ENCODE measurements at regions not wholly inside any gene's neighbourhood (a gene's known extent, or its start where the extent isn't known, plus 50 kb on each side); places are given as distances from the start of the nearest gene placed in this dataset.

DNA sequence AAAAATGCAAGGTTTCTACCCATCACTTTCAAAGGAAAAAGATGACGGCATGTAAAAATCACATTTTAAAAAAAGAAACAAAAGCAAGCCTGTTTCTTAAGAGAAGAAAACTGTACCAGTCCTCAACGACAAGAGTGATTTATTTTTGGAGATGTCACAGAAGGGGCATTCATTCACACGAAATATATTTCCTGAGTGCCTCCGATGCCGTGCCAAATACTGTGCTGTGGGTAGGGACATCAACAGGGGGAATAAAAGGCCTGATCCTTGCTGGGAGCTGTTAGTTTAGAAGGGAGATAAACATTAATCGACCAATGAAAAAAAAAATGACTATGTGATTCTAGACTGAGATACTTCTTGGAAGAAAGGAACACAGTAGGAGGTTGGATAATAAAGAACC, 297.5 kb upstream of the SOX5 start:
- Histone ChIP-seq H3K36me3 (ENCODE audit: insufficient read depth, low read length) (no peaks in the 10 kb centered on the region), H3K27ac (ENCODE audit: low read depth, low read length) (no peak overlapping the region), H3K9me3 (ENCODE audit: low read length) (no peaks in the 10 kb centered on the region), H3K9ac (ENCODE audit: low read length) (no peak overlapping the region), H3K4me3 (ENCODE audit: low read depth in 1 of 2, low read length in 2 of 2) (no peak overlapping the region), H3K27me3 (ENCODE audit: control insufficient read depth in 1 of 2, insufficient read depth in 2 of 2, low read length in 2 of 2) (no peaks in the 10 kb centered on the region), H3K4me1 (ENCODE audit: insufficient read depth, low read length) (no peaks in the 10 kb centered on the region)

- no peaks in the 10 kb centered on the region for H3K4me1 ChIP-seq (ENCODE audit: insufficient read depth, low read length)
- H3K9me3 ChIP-seq (ENCODE audit: low read length) = no peaks in the 10 kb centered on the region
- no peaks in the 10 kb centered on the region for H3K27me3 ChIP-seq (ENCODE audit: control insufficient read depth in 1 of 2, insufficient read depth in 2 of 2, low read length in 2 of 2)
- H3K4me3 ChIP-seq (ENCODE audit: low read depth in 1 of 2, low read length in 2 of 2) = no peak overlapping the region
- no peak overlapping the region for H3K27ac ChIP-seq (ENCODE audit: low read depth, low read length)
- no peak overlapping the region for H3K9ac ChIP-seq (ENCODE audit: low read length)
- H3K36me3 ChIP-seq (ENCODE audit: insufficient read depth, low read length) = no peaks in the 10 kb centered on the region
Measured at GRCh38 chr12:24246376-24246775, 296.9 kb upstream of the SOX5 start.

- no peak overlapping the region for H3K9ac ChIP-seq (ENCODE audit: low read length)
- H3K27me3 ChIP-seq (ENCODE audit: control insufficient read depth in 1 of 2, insufficient read depth in 2 of 2, low read length in 2 of 2) = no peaks in the 10 kb centered on the region
- no peaks in the 10 kb centered on the region for H3K9me3 ChIP-seq (ENCODE audit: low read length)
- H3K36me3 ChIP-seq (ENCODE audit: insufficient read depth, low read length) = no peaks in the 10 kb centered on the region
- H3K4me3 ChIP-seq (ENCODE audit: low read depth in 1 of 2, low read length in 2 of 2) = no peak overlapping the region
- H3K27ac ChIP-seq (ENCODE audit: low read depth, low read length) = no peak overlapping the region
- no peaks in the 10 kb centered on the region for H3K4me1 ChIP-seq (ENCODE audit: insufficient read depth, low read length)
Measured at GRCh38 chr12:24244801-24245200, 295.3 kb upstream of the SOX5 start.

DNA sequence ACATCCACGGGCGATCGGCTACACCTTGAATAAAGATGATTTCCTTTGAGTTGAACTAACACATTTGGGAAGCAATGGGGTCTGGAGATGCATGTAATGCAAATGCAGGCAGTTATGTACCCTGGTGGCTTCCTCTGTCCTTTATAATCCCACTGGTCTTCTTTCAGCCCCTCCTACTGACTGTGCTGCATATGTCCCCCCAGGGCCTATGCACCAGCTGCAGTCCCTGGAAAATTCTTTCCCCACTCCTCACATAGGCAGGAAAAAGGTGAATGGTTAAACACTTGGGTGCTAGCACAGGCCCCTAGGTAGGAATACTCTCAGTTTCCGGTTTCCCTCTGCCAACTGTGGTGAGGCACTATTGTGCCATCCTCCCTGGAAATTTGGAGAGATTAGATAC, 294.8 kb upstream of the SOX5 start:
- Histone ChIP-seq H3K4me3 (ENCODE audit: low read depth in 1 of 2, low read length in 2 of 2) (no peak overlapping the region), H3K4me1 (ENCODE audit: insufficient read depth, low read length) (no peaks in the 10 kb centered on the region), H3K9ac (ENCODE audit: low read length) (no peak overlapping the region), H3K36me3 (ENCODE audit: insufficient read depth, low read length) (no peaks in the 10 kb centered on the region), H3K27ac (ENCODE audit: low read depth, low read length) (no peak overlapping the region), H3K9me3 (ENCODE audit: low read length) (no peaks in the 10 kb centered on the region), H3K27me3 (ENCODE audit: control insufficient read depth in 1 of 2, insufficient read depth in 2 of 2, low read length in 2 of 2) (no peaks in the 10 kb centered on the region)

GRCh38 chr12:24240707-24241106, 291.2 kb upstream of the SOX5 start:
- no peaks in the 10 kb centered on the region for H3K9me3 ChIP-seq (ENCODE audit: low read length)
- H3K4me3 ChIP-seq (ENCODE audit: low read depth in 1 of 2, low read length in 2 of 2) = no peak overlapping the region
- H3K4me1 ChIP-seq (ENCODE audit: insufficient read depth, low read length) = no peaks in the 10 kb centered on the region
- no peak overlapping the region for H3K9ac ChIP-seq (ENCODE audit: low read length)
- H3K36me3 ChIP-seq (ENCODE audit: insufficient read depth, low read length) = no peaks in the 10 kb centered on the region
- H3K27ac ChIP-seq (ENCODE audit: low read depth, low read length) = no peak overlapping the region
- no peaks in the 10 kb centered on the region for H3K27me3 ChIP-seq (ENCODE audit: control insufficient read depth in 1 of 2, insufficient read depth in 2 of 2, low read length in 2 of 2)

DNA sequence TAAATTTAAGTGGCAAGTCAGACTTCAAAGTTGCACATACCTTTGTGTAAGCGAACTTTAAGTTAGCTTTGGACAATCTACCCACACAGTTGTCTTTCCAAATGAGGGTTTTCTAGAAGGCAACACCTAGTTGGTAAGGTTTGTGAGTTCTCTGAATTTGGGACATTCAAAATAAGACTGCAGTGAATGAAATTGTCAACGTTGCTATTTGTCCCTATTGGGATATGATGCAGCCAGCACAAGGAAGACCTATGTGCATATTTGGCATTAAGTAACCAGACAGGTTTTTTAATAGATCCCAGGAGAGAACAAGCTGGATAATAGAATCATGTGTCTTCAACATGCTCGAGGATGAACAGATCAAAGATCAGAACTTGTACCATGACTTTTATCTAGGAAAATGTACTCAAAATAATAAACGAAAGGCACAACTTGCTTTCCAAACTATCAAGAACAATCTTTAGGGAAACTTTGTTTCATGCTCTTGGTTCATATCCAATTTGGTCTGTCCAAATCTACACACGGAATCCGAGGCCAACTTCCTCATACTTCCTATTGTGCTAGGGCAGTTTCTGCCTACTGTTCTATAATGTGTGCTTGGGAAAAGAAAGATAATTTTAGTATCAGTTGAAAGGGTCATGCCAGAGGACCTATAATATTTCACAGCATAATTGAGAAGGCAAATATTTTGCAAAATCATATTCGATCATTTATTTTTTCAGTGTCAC, 284.2 kb upstream of the SOX5 start:
- Histone ChIP-seq H3K27ac (ENCODE audit: low read depth, low read length) (no peak overlapping the region), H3K4me3 (ENCODE audit: low read depth in 1 of 2, low read length in 2 of 2) (no peak overlapping the region), H3K36me3 (ENCODE audit: insufficient read depth, low read length) (no peaks in the 10 kb centered on the region), H3K27me3 (ENCODE audit: control insufficient read depth in 1 of 2, insufficient read depth in 2 of 2, low read length in 2 of 2) (no peaks in the 10 kb centered on the region), H3K4me1 (ENCODE audit: insufficient read depth, low read length) (no peaks in the 10 kb centered on the region), H3K9me3 (ENCODE audit: low read length) (no peaks in the 10 kb centered on the region), H3K9ac (ENCODE audit: low read length) (no peak overlapping the region)

GRCh38 chr12:24232531-24232930, 283.1 kb upstream of the SOX5 start:
- Histone ChIP-seq H3K9ac (ENCODE audit: low read length) (no peak overlapping the region), H3K9me3 (ENCODE audit: low read length) (no peaks in the 10 kb centered on the region), H3K27me3 (ENCODE audit: control insufficient read depth in 1 of 2, insufficient read depth in 2 of 2, low read length in 2 of 2) (no peaks in the 10 kb centered on the region), H3K36me3 (ENCODE audit: insufficient read depth, low read length) (no peaks in the 10 kb centered on the region), H3K4me1 (ENCODE audit: insufficient read depth, low read length) (no peaks in the 10 kb centered on the region), H3K27ac (ENCODE audit: low read depth, low read length) (no peak overlapping the region), H3K4me3 (ENCODE audit: low read depth in 1 of 2, low read length in 2 of 2) (no peak overlapping the region)

GRCh38 chr12:24231298-24231697, 281.8 kb upstream of the SOX5 start:
- H3K27ac ChIP-seq (ENCODE audit: low read depth, low read length) = no peak overlapping the region

DNA sequence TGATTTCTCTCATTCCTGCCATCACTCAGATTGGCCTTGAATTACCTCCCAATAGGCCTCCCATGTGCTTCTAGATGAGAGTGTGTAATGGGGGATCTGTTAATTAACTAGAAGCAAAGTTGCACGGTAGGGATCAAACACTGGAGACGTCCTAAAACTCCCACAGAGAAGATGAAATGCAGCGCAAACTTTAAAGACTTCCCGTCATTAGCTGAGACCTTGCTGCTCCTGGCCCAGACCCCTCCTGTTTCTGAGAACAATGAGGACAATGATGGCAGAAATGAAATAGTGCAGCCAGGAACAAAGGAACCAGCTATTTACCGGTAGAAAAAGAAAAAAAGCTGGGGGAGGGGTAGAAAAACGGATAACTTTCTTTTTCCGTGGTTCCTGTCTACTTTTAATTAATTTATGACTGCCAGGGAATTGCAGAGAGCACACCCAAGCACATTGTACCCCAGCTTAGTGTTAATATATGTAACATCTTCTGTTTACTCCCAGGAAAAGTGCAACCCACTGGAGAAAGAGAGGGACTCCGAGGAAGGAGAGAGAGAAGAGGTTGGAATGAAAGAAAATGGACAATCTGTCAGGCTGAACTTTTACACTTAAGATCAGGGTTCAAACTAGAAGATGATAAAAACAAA, 280.7 kb upstream of the SOX5 start:
- H3K4me1 ChIP-seq (ENCODE audit: insufficient read depth, low read length) = no peaks in the 10 kb centered on the region
- H3K9me3 ChIP-seq (ENCODE audit: low read length) = no peaks in the 10 kb centered on the region
- no peak overlapping the region for H3K9ac ChIP-seq (ENCODE audit: low read length)
- H3K4me3 ChIP-seq (ENCODE audit: low read depth in 1 of 2, low read length in 2 of 2) = no peak overlapping the region
- no peaks in the 10 kb centered on the region for H3K27me3 ChIP-seq (ENCODE audit: control insufficient read depth in 1 of 2, insufficient read depth in 2 of 2, low read length in 2 of 2)
- no peak overlapping the region for H3K27ac ChIP-seq (ENCODE audit: low read depth, low read length)
- H3K36me3 ChIP-seq (ENCODE audit: insufficient read depth, low read length) = no peaks in the 10 kb centered on the region

More at GRCh38 chr12:24231298-24231697, 281.8 kb upstream of the SOX5 start:
- no peaks in the 10 kb centered on the region for H3K9me3 ChIP-seq (ENCODE audit: low read length)
- H3K4me3 ChIP-seq (ENCODE audit: low read depth in 1 of 2, low read length in 2 of 2) = no peak overlapping the region
- no peaks in the 10 kb centered on the region for H3K36me3 ChIP-seq (ENCODE audit: insufficient read depth, low read length)
- no peak overlapping the region for H3K9ac ChIP-seq (ENCODE audit: low read length)
- H3K4me1 ChIP-seq (ENCODE audit: insufficient read depth, low read length) = no peaks in the 10 kb centered on the region
- no peaks in the 10 kb centered on the region for H3K27me3 ChIP-seq (ENCODE audit: control insufficient read depth in 1 of 2, insufficient read depth in 2 of 2, low read length in 2 of 2)

- Histone ChIP-seq H3K36me3 (ENCODE audit: insufficient read depth, low read length) (no peaks in the 10 kb centered on the region), H3K9me3 (ENCODE audit: low read length) (no peaks in the 10 kb centered on the region), H3K27me3 (ENCODE audit: control insufficient read depth in 1 of 2, insufficient read depth in 2 of 2, low read length in 2 of 2) (no peaks in the 10 kb centered on the region), H3K9ac (ENCODE audit: low read length) (no peak overlapping the region), H3K4me3 (ENCODE audit: low read depth in 1 of 2, low read length in 2 of 2) (no peak overlapping the region), H3K27ac (ENCODE audit: low read depth, low read length) (no peak overlapping the region), H3K4me1 (ENCODE audit: insufficient read depth, low read length) (no peaks in the 10 kb centered on the region)
Measured at GRCh38 chr12:24229031-24229700, 279.7 kb upstream of the SOX5 start.

DNA sequence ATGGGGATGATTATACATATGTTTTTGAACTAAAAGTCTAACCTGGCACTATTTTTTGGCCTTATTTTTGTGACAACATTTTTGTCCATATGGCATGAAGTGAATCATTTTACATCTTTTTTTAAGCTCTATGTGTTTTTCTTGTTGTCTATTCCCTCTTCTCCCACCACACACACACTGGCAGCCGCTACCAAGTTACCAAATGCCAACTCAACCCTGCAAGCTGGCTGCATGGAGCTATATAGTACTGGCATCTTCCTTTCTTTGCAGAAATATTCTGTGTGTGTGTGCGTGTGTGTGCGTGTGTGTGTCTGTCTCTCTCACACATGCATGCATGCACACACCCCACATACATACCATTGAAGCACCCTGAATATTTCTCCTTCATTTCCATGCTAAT, 278.9 kb upstream of the SOX5 start:
- no peak overlapping the region for H3K9ac ChIP-seq (ENCODE audit: low read length)
- H3K27ac ChIP-seq (ENCODE audit: low read depth, low read length) = no peak overlapping the region
- H3K27me3 ChIP-seq (ENCODE audit: control insufficient read depth in 1 of 2, insufficient read depth in 2 of 2, low read length in 2 of 2) = no peaks in the 10 kb centered on the region
- H3K36me3 ChIP-seq (ENCODE audit: insufficient read depth, low read length) = no peaks in the 10 kb centered on the region
- H3K9me3 ChIP-seq (ENCODE audit: low read length) = no peaks in the 10 kb centered on the region
- H3K4me1 ChIP-seq (ENCODE audit: insufficient read depth, low read length) = no peaks in the 10 kb centered on the region
- no peak overlapping the region for H3K4me3 ChIP-seq (ENCODE audit: low read depth in 1 of 2, low read length in 2 of 2)
